GM21381 (cell line): ENCODE measurements at regions not wholly inside any gene's neighbourhood (a gene's known extent, or its start where the extent isn't known, plus 50 kb on each side); places are given as distances from the start of the nearest gene placed in this dataset.

Source experiments
- ATAC-seq: cut with Tn5 transposase; IDR thresholded peaks from one replicate; pipeline ENCODE4 v1.9.1; 2021; ENCODE audit warnings: mild to moderate bottlenecking, moderate library complexity; ENCODE audit not compliant: unreplicated experiment

- no peak for ATAC-seq
These were observed 425.1 kb downstream of the PABPC4L start for GRCh38 chr4:133776503-133776902.

- no peak for ATAC-seq
These were observed 425.7 kb downstream of the PABPC4L start for GRCh38 chr4:133775881-133776280.

GRCh38 chr4:133775469-133775868 is 426.1 kb downstream of the PABPC4L start:
- ATAC-seq, result no peak

GRCh38 chr4:133759428-133759827 is 442.2 kb downstream of the PABPC4L start:
- no peak for ATAC-seq

GRCh38 chr4:133741766-133742165 is 459.8 kb downstream of the PABPC4L start:
- ATAC-seq, result no peak

GRCh38 chr4:133720001-133720400 is 481.6 kb downstream of the PABPC4L start:
- ATAC-seq, result no peak

- no peak for ATAC-seq
These were observed 482.5 kb downstream of the PABPC4L start for GRCh38 chr4:133719098-133719497.

GRCh38 chr4:133714211-133714610 is 487.4 kb downstream of the PABPC4L start:
- no peak for ATAC-seq

GRCh38 chr4:133713340-133713739 is 488.2 kb downstream of the PABPC4L start:
- ATAC-seq, result no peak

- ATAC-seq, result no peak
These were observed 489.8 kb downstream of the PABPC4L start for GRCh38 chr4:133711817-133712216.

- ATAC-seq, result no peak
These were observed 507.2 kb downstream of the PABPC4L start for GRCh38 chr4:133694416-133694815.

GRCh38 chr4:133683967-133684366 is 517.6 kb downstream of the PABPC4L start:
- ATAC-seq, result no peak

GRCh38 chr4:133668061-133668851 is 519.2 kb downstream of the PCDH10 start:
- no peak for ATAC-seq

GRCh38 chr4:133647206-133647605 is 498.1 kb downstream of the PCDH10 start:
- no peak for ATAC-seq

- ATAC-seq, result no peak
These were observed 492.1 kb downstream of the PCDH10 start for GRCh38 chr4:133641191-133641590.

GRCh38 chr4:133638751-133639150 is 489.7 kb downstream of the PCDH10 start:
- no peak for ATAC-seq

GRCh38 chr4:133637161-133637560 is 488.1 kb downstream of the PCDH10 start:
- ATAC-seq, result no peak

GRCh38 chr4:133624744-133625143 is 475.6 kb downstream of the PCDH10 start:
- ATAC-seq, result no peak

GRCh38 chr4:133623847-133624246 is 474.8 kb downstream of the PCDH10 start:
- ATAC-seq, result no peak

- no peak for ATAC-seq
These were observed 472.5 kb downstream of the PCDH10 start for GRCh38 chr4:133621628-133622027.

GRCh38 chr4:133620555-133620954 is 471.5 kb downstream of the PCDH10 start:
- no peak for ATAC-seq

GRCh38 chr4:133618963-133619362 is 469.9 kb downstream of the PCDH10 start:
- no peak for ATAC-seq

- ATAC-seq, result no peak
These were observed 450.9 kb downstream of the PCDH10 start for GRCh38 chr4:133600008-133600407.
